GM18498 (cell line): ENCODE measurements at regions not wholly inside any gene's neighbourhood (a gene's known extent, or its start where the extent isn't known, plus 50 kb on each side); places are given as distances from the start of the nearest gene placed in this dataset.
A peak's percentile ranks its signal among the peaks of the same experiment; 100 is the strongest.

ENCODE experiments used
- ATAC-seq: cut with Tn5 transposase; IDR thresholded peaks from one replicate; pipeline ENCODE4 v1.9.1; 2021; ENCODE audit warnings: mild to moderate bottlenecking, moderate library complexity; ENCODE audit not compliant: unreplicated experiment

GRCh38 chr7:109986701-109987100 lies 1104.2 kb upstream of the LRRN3 start:
- no peak for ATAC-seq

DNA sequence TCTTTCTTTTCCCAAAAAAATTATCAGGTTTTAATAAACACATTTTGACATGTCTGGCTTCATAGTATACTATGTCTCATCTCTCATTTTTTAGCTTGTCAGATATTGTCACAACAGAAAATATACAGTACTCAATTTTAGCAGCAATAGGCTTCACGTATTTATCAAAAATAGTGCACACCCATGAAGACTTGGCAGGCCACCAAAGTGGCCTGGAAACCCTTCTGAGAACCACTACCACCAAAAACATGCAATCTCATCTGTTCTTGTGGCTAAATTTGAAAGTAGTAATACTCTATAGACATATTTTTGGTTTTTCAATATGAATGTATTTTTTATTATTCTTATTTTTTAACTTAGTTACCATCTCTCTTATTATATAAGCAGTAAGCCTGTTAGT lies 1094.5 kb upstream of the LRRN3 start:
- no peak for ATAC-seq

DNA sequence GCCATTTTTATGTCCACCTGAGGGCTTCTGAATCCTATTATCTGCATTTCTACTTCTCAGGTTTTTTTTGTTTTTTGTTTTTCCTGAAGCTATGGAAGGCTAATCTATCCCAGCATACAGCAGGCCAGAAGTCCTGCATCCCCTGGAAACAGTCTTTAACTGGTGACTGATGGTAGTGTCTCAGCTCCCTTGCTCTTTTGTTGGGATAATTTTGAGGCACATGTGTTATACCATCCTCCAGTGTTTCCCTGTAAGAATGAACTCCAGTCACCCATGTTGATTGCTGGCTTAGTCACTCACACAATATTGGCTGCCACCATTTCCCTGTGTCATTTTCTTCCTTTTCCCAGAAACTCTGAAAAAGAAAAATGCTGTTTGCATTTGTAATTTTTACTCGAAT lies 1094.0 kb upstream of the LRRN3 start:
- no peak for ATAC-seq

DNA sequence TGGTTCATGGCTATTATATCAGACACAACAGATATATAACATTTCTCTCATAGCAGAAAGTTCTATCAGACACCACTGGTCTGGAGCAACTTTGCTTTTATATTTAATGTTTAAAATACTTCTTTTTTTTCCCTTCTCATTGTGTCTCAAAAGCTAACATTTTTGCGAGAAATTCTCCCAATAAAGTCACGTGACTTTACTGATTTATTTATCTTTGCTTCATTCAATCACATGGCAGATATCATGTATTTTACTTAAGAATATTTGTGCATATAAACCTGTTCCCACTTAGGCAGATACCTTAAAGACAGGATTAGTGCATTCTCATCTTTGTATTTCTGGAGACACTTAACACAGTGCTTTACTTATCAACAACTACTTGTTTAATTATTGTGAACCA lies 1093.1 kb upstream of the LRRN3 start:
- no peak for ATAC-seq

DNA sequence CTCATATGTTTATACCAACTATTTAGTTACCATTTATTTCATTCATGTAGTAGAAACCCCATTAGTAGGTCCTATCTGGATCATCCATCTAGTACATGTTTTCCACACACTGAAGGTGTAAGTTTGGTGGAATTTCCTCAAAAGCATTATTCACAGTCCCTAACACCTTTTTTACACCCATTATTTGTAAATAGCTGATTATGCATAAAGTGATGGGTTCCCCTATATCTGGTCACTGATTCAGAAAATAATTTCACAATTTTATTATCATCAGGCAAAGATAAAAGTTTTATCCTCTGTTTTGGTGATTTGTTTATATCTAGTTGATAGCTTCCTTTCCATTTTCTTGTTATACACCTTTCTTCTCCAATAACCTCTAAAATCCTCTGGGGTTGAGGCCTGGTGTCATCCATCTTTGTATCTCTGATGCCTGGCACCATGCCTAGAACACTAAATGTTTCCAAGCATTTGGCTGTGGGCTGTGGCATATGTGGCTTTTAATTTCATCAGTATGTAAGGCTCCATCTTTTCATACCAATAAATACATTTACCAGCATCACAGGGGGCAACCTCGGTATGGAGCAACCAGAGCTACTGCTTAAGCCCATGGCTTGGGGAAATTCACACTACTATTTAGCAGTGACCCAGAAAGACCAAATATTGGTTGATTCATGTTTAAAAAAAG lies 1089.5 kb upstream of the LRRN3 start:
- ATAC-seq: no peak

DNA sequence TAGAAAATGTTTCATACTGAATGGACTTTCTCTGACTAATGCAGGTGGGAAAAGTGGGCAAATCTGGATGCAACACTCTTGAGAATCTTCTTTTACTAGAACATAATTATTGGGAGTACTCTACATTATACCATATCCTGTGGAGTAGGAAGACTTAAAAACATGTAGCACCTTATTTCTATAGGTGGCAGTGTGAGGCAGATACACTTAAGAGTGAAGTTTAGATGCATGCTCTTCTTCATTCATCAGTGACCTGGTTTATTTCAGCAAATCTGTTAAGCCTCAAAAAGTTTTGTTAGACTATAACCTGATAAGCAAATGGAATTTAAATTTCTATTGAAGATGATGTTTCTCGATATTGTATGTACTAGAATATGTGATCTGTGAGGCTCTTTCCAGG lies 1087.1 kb upstream of the LRRN3 start:
- no peak for ATAC-seq

DNA sequence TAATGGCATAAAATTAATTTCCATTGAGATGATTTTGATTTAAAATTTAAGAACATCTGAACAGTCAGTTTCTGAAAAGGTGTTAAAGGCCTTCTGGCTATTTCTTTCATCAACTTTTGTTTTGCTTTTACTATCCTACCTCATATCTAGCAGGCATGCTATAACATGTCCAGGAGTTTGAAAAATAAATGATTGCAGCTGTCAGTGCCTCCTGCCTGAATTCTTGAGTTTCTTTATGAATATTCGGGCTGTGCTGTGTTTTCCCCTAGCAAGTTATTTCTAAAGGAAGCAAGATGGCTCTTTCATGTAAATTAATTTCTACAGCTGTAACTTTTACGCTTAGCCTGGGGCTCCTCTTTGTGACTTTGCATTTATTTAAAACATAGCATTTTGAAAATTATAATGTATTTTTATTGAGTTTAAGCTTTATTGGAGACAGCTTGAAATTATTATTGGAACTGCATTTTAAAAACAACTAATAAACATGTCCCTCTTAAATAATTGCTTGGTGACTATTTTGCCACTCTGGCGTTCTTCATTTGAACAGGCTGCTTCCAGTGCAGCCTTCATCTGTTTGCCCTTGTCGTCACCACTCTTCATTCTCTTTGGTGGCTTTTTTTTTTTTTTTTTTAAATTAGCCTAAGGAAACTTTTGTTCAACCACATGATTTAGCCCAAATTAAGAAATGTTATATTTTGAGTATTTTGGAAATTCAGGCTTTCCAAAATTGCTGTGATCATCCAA lies 1083.4 kb upstream of the LRRN3 start:
- ATAC-seq: peak; percentile 48

DNA sequence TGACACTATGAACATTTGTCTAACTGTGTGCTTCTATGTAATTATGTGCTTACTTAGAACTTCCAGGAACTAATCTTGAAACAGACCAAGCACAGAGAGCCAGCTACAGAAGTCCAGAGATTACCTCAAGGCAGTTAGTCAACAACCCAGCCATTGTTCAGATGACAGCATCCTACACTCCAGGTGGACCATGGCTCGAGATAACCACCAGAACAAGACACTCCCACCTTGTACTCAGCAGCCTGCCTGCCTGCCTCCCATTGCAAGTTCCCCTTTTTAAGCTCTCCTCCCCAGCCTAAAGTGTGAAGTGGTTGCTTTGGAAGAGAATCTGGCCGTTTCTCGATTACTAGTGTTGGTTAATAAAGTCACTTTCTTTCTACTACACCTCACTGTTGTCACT lies 1080.6 kb upstream of the LRRN3 start:
- ATAC-seq: no peak

DNA sequence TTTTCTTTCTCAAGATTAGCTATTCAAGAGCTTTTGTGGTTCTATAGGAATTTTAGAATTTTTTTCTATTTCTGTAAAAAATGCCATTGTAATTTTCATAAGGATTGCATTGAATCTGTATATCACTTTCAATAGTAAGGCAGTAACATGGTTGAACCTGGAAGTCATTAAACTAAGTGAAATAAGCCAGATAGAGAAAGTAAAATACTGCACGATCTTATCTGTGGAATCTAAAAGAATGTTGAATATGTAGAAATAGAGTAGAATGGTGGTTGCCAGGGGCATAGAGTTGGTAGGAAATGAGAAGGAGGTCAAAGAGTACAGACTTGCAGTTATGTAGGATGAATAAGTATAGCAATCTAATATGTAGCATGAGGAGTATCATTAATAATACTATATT lies 1073.5 kb upstream of the LRRN3 start:
- ATAC-seq: no peak

DNA sequence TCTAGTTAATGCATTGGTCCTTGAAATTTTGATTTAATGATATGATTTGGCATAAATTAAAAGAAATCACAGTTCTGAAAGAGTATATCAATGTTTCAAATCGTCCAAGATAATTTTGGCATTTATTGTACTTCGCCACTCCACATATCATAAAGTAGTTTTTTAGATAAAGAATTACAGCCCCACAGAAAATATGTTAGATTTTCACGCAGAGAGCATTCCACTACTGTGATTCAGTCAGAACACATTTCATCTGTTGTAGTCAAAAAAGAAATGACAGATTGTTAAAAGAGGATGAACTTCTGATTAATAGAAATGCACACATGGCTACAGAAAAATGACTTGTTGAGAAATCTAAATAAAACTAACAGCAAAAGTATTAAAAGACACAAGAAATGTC lies 1063.5 kb upstream of the LRRN3 start:
- no peak for ATAC-seq

- no peak for ATAC-seq
Observed at GRCh38 chr7:110043519-110043918, 1047.4 kb upstream of the LRRN3 start.

- no peak for ATAC-seq
Observed at GRCh38 chr7:110050785-110051184, 1040.1 kb upstream of the LRRN3 start.

GRCh38 chr7:110051372-110051771 lies 1039.6 kb upstream of the LRRN3 start:
- no peak for ATAC-seq

- ATAC-seq: no peak
Observed at GRCh38 chr7:110056331-110056730, 1034.6 kb upstream of the LRRN3 start.

- ATAC-seq: no peak
Observed at GRCh38 chr7:110058401-110058800, 1032.5 kb upstream of the LRRN3 start.

GRCh38 chr7:110061387-110061786 lies 1029.5 kb upstream of the LRRN3 start:
- ATAC-seq: no peak

- ATAC-seq: no peak
Observed at GRCh38 chr7:110065121-110065520, 1025.8 kb upstream of the LRRN3 start.

- ATAC-seq: no peak
Observed at GRCh38 chr7:110066843-110067242, 1024.1 kb upstream of the LRRN3 start.

DNA sequence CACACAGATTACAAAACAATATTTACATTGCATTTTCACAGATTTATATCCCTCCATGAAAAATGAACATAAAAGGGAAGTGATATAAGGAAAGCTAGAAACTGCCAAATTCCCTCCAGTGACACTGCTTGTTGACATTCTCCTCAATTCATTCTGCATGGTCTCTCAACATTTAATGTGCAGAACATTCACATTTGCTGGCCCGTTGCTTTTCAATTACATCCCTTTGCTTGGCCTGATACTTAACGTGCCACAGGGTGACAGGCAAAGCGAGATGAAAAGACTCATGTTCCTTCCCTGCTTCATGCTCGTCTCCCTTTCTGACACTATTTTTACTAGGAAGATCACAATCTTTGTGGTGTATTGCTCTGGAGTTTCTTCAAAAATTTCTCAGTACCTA lies 1019.7 kb upstream of the LRRN3 start:
- ATAC-seq: no peak

- no peak for ATAC-seq
Observed at GRCh38 chr7:110075450-110075849, 1015.5 kb upstream of the LRRN3 start.

DNA sequence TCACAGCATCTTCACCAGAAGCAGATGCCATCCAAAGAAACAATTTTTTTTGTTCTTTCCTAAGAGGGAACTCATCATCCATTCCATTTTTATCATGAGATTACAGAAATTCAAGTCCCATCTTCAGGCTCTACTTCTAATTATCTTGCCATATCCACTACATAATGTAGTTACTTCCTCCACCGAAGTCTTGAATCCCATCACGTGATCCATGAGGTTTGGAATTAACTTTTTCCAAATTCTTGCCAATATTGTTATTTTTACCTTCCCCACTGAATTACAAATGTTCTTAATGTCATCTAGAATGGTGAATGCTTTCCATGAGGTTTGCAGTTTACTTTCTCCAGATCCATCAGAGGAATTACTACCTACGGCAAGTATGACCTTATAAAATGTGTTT lies 1014.7 kb upstream of the LRRN3 start:
- ATAC-seq: no peak

- no peak for ATAC-seq
Observed at GRCh38 chr7:110084181-110084807, 1006.6 kb upstream of the LRRN3 start.
